ENCODE measurements at regions not wholly inside any gene's neighbourhood (a gene's known extent, or its start where the extent isn't known, plus 50 kb on each side); places are given as distances from the start of the nearest gene placed in this dataset.

DNA sequence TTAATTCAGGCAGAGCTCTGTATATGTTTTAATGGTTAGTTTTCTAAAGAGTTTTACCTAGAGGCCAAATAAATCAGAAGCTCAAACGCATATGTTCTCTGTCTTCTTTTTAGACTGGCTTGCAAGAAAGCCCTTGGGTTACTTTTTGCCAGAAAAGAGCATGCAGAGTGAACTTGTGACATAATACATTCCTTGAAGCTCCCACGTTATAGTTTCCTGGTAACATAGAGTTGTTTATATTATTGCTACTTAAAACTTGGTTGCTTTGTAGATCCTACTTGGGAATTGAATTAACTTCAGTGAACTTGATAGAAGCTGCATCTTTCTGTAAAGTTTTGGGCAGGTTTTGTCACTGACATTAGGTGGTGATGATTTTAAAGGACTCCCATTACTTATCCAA lies 102.9 kb downstream of the C9orf152 start:
- Histone ChIP-seq H3K4me1 (ENCODE audit: insufficient read depth, low read length) (peaks cover 8% of the 10 kb centered on the region), H3K36me3 (ENCODE audit: insufficient read depth, low read length) (no peaks in the 10 kb centered on the region), H2AFZ (ENCODE audit: low read depth, low read length) (no peak overlapping the region), H3K9me3 (ENCODE audit: low read length) (peaks cover 3% of the 10 kb centered on the region), H3K27me3 (ENCODE audit: insufficient read depth, low read length) (no peaks in the 10 kb centered on the region), H3K4me3 (ENCODE audit: low read length) (no peak overlapping the region)

DNA sequence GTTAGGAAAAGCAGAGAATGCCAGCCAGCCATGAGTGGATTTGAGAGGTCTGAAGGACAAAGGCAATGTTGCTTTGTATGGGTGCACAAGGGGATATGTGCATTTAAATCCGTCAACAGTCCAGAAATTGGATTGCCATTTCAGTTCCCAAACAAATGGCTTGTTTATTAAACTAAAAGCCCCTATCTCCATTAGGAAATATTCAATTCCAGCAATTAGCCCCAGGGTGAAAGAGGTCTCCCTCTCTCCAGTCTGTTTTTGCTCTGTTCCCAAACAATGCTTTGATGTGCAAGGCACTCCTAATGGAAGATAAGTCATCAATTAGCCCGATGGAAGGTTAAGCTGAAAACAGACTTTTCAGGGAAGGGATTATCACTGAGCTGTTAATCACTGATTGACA lies 101.3 kb downstream of the C9orf152 start:
- H3K4me3 ChIP-seq (ENCODE audit: low read length), result no peak overlapping the region
- no peaks in the 10 kb centered on the region for H3K4me1 ChIP-seq (ENCODE audit: insufficient read depth, low read length)

DNA sequence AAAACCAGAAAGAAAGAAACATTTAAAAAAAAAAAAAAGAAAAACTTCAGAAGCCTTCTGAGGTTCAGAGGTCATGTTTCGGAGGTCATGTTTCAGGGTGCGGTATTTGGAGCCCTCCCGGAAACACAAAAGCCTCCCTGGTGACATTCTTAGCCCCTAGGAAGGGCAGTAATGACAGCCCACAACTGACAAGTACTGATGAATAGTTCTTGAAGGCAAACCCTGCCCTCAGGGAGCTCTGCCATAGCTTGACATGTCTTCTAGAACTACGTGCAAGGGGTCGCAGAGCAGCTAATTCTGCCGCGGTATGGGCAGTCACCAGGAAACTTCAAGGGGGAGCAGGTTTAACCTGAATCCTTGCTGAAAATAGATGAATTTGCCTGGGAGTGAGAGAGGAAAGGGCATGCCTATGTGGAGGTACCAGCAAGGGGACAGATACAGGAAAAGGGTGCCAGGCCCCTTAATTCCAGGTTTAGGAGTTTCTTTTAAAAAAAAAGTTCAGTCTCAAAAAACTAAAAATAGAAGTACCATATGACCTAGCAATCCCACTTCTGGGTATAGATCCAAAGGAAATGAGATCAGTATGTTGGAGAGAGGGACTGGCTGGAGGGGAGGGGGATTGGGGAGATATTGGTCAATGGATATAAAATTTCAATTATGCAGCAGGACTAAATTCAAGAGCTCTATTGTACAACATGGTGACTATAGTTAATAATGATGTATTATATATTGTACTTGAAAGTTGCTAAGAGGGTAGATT lies 98.4 kb downstream of the C9orf152 start:
- H3K4me3 ChIP-seq (ENCODE audit: low read length), result no peak overlapping the region
- H3K9me3 ChIP-seq (ENCODE audit: low read length), result peaks cover 3% of the 10 kb centered on the region
- H3K36me3 ChIP-seq (ENCODE audit: insufficient read depth, low read length), result no peaks in the 10 kb centered on the region
- no peak overlapping the region for H2AFZ ChIP-seq (ENCODE audit: low read depth, low read length)
- H3K4me1 ChIP-seq (ENCODE audit: insufficient read depth, low read length), result no peaks in the 10 kb centered on the region
- H3K27me3 ChIP-seq (ENCODE audit: insufficient read depth, low read length), result no peaks in the 10 kb centered on the region

More for the DNA sequence above, 101.3 kb downstream of the C9orf152 start:
- H2AFZ ChIP-seq (ENCODE audit: low read depth, low read length), result no peak overlapping the region
- no peaks in the 10 kb centered on the region for H3K27me3 ChIP-seq (ENCODE audit: insufficient read depth, low read length)
- H3K9me3 ChIP-seq (ENCODE audit: low read length), result peaks cover 3% of the 10 kb centered on the region
- H3K36me3 ChIP-seq (ENCODE audit: insufficient read depth, low read length), result no peaks in the 10 kb centered on the region

DNA sequence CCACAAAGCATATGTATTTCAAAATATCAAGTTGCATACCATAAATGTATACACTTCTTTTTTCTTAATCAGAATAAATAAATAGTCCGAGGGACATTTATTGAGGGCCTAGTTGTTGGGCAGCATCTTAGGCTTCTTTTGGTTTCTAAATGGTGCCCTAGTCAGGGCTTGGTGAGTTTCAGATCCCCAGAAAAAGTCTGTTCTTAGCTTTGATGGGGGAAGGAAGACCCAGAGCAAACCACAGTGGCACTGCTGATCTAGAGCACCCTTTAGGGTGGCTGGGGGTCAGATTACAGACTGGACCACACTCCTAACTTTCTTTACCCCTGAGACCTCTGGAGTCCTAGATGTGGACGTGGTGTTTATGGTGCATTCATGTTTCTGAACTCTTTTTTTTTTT lies 97.8 kb downstream of the C9orf152 start:
- Histone ChIP-seq H3K36me3 (ENCODE audit: insufficient read depth, low read length) (no peaks in the 10 kb centered on the region), H3K4me1 (ENCODE audit: insufficient read depth, low read length) (no peaks in the 10 kb centered on the region)

DNA sequence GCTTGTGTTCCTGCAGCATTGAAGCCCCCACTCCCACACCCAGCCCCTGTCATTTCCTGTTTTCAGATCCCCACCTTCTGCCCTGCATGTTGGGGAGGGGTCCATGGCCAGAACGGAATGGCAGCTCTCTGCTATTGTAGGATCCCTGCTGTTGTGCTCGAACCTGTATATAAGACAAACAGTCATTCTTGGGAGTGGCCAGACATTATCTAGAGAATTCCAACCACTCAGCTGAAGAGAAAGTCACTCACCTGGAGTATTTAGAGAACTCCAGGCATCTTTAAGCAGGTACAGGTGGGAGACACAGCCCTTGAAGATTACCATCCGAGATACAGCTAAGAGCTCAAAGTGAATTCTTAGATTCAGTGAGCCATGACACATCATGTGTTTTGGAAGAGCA lies 96.1 kb downstream of the C9orf152 start:
- Histone ChIP-seq H2AFZ (ENCODE audit: low read depth, low read length) (no peak overlapping the region), H3K27me3 (ENCODE audit: insufficient read depth, low read length) (no peaks in the 10 kb centered on the region), H3K4me1 (ENCODE audit: insufficient read depth, low read length) (no peaks in the 10 kb centered on the region), H3K36me3 (ENCODE audit: insufficient read depth, low read length) (no peaks in the 10 kb centered on the region), H3K4me3 (ENCODE audit: low read length) (no peak overlapping the region), H3K9me3 (ENCODE audit: low read length) (peaks cover 3% of the 10 kb centered on the region)

More for the DNA sequence above, 97.8 kb downstream of the C9orf152 start:
- Histone ChIP-seq H2AFZ (ENCODE audit: low read depth, low read length) (no peak overlapping the region), H3K27me3 (ENCODE audit: insufficient read depth, low read length) (no peaks in the 10 kb centered on the region), H3K4me3 (ENCODE audit: low read length) (no peak overlapping the region), H3K9me3 (ENCODE audit: low read length) (peaks cover 3% of the 10 kb centered on the region)

DNA sequence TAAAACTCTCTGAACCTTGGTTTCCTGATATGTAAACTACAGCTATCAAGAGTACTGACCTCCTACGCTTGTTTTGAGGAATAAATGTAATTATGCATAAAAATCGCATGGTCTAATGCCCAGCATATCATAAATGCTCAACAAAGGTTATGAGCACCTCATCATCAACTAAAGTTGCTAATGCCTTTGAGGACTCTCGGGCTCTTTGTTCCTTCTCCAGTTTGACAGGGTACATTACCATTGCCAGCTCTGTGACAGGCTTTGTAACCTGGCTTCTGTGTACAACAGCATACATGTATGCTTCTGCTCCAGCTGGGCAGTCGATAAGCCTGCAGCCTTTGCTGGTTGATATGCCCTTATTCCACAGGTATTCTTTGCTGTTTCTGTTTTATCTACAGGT lies 95.2 kb downstream of the C9orf152 start:
- Histone ChIP-seq H3K36me3 (ENCODE audit: insufficient read depth, low read length) (no peaks in the 10 kb centered on the region), H2AFZ (ENCODE audit: low read depth, low read length) (no peak overlapping the region), H3K4me1 (ENCODE audit: insufficient read depth, low read length) (no peaks in the 10 kb centered on the region), H3K27me3 (ENCODE audit: insufficient read depth, low read length) (no peaks in the 10 kb centered on the region), H3K4me3 (ENCODE audit: low read length) (no peak overlapping the region), H3K9me3 (ENCODE audit: low read length) (peaks cover 3% of the 10 kb centered on the region)

DNA sequence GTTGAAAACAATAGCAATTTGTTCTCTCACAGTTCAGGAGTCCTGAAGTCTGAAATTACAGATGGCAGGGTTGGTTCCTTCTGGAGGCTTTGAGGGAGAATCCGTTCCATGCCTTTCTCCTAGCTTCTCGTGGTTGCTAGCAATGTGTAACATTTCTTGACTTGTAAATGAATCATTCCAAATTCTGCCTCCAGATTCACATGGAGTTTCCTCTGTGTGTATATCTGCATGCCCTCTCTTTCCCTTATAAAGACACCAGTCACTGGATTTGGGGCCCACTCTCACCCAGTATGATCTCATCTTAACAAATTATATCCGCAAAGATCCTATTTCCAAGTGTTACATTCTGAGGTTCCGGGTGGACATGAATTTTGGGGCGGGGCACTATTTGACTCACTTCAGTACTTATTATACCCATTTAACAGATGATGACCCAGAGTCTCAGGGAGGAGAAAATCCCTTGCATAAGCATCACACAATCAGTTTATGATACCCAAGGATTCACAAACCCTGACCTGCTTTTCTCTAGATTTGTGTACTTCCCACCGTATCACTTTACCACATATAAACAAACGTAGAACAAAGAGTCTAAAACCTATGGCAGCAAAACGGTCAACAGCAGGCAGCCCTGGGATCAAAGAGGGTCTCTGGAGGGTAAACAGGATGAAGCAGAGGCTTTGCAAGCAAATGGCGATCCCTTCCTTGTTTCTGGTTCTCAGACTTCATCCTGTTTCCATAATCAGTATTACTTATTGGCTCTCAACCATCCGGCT lies 93.7 kb downstream of the C9orf152 start:
- Histone ChIP-seq H2AFZ (ENCODE audit: low read depth, low read length) (no peak overlapping the region), H3K4me3 (ENCODE audit: low read length) (no peak overlapping the region), H3K4me1 (ENCODE audit: insufficient read depth, low read length) (no peaks in the 10 kb centered on the region), H3K36me3 (ENCODE audit: insufficient read depth, low read length) (peaks cover 4% of the 10 kb centered on the region), H3K27me3 (ENCODE audit: insufficient read depth, low read length) (no peaks in the 10 kb centered on the region), H3K9me3 (ENCODE audit: low read length) (peaks cover 3% of the 10 kb centered on the region)

DNA sequence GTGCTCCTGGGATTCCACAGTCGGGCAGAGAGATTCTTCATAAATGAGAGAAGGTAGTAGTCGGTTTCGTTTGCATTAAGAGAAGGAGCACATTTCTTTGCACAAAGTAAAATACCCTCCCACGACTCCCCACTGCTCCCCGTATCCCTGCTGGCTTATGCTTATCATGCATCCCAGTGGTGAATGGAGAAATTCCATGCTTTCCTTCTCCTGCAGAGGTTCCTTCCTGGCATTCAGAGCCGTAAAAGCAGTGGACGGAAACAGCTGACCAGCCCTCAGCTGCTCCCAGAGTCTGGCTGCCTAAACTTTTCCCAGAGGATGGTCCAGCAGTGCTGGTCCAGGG lies 93.1 kb downstream of the C9orf152 start:
- H2AFZ ChIP-seq (ENCODE audit: low read depth, low read length), result no peak overlapping the region
- H3K27me3 ChIP-seq (ENCODE audit: insufficient read depth, low read length), result no peaks in the 10 kb centered on the region
- H3K4me1 ChIP-seq (ENCODE audit: insufficient read depth, low read length), result no peaks in the 10 kb centered on the region
- H3K9me3 ChIP-seq (ENCODE audit: low read length), result no peaks in the 10 kb centered on the region
- peaks cover 4% of the 10 kb centered on the region for H3K36me3 ChIP-seq (ENCODE audit: insufficient read depth, low read length)
- H3K4me3 ChIP-seq (ENCODE audit: low read length), result no peak overlapping the region

DNA sequence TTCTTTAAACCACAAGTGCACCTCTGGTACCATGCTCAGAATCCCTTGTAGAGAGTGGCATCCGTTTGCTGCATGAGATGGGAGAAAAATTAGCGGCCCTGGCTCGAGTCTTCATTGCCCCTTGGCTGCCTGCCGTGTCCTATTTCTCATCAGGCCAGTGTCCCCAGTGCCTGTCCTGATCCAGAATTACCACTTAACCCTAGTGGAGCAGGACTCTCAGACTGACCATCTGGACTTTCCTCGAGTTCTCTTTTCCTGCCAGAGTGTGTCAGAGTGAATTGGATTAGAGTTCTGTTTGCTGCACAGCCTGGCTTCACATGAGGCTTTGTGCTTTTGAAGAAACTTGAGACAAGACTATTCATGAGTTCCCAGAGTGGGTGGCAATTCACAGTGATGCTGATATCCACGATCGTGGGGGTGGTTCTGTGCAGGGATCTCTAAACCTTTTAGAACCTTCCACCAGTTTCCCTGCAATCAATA lies 92.6 kb downstream of the C9orf152 start:
- Histone ChIP-seq H3K9me3 (ENCODE audit: low read length) (no peaks in the 10 kb centered on the region), H3K27me3 (ENCODE audit: insufficient read depth, low read length) (no peaks in the 10 kb centered on the region), H3K4me1 (ENCODE audit: insufficient read depth, low read length) (no peaks in the 10 kb centered on the region), H3K36me3 (ENCODE audit: insufficient read depth, low read length) (peaks cover 4% of the 10 kb centered on the region), H3K4me3 (ENCODE audit: low read length) (no peak overlapping the region), H2AFZ (ENCODE audit: low read depth, low read length) (no peak overlapping the region)

DNA sequence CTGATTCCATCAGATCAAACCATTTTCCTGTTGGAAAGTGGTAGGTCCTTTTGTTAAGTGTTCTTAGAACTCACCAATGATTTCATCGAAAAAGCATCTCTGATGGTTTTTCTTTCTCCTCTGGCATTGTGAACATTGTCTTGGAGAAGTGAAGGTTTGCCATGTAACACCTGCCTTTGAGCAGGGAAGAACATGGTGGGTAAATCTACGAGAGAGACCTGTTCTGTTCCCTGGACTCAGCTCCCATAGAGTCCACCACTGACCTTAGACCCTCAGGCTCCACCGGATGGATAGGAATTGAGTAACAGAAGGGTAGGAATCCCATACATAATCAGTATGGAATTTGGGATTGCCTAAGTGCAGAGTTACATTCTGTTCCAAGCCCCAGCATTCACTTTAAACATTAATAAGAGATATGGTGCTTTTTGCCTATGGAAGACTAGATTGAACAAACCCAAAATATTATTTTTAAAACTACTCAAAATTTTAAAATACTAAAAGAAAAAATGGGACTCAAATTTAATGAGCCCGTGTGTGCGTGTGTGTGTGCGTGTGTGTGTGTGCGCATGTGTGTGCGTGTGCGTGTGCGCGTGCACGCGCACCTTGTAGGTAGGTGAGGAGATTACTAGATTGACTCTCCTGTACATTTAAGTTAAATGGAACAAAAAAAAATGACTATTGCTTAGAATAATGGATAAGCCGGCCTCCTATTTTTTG lies 92.0 kb downstream of the C9orf152 start:
- Histone ChIP-seq H3K9me3 (ENCODE audit: low read length) (no peaks in the 10 kb centered on the region), H3K36me3 (ENCODE audit: insufficient read depth, low read length) (peaks cover 4% of the 10 kb centered on the region), H3K27me3 (ENCODE audit: insufficient read depth, low read length) (no peaks in the 10 kb centered on the region), H3K4me1 (ENCODE audit: insufficient read depth, low read length) (no peaks in the 10 kb centered on the region), H3K4me3 (ENCODE audit: low read length) (no peak overlapping the region), H2AFZ (ENCODE audit: low read depth, low read length) (no peak overlapping the region)

DNA sequence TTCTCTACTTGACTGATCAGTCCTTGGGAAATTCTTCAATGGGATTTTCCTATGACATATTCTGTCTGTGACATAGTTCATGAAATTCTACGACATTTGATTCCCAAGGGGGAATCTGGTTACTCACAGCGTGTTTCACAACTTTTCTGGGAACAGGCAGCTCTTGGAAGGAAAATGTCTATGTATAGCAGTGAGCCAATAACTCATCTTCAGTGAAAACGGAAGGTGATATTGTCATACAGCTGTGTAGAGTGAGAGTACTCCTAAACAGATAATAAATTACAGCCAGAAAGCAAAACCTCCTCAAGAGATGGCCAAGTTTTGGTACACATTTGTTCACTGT lies 91.4 kb downstream of the C9orf152 start:
- no peak overlapping the region for H2AFZ ChIP-seq (ENCODE audit: low read depth, low read length)
- H3K4me3 ChIP-seq (ENCODE audit: low read length), result no peak overlapping the region
- no peaks in the 10 kb centered on the region for H3K27me3 ChIP-seq (ENCODE audit: insufficient read depth, low read length)
- H3K4me1 ChIP-seq (ENCODE audit: insufficient read depth, low read length), result no peaks in the 10 kb centered on the region
- peaks cover 4% of the 10 kb centered on the region for H3K36me3 ChIP-seq (ENCODE audit: insufficient read depth, low read length)
- H3K9me3 ChIP-seq (ENCODE audit: low read length), result no peaks in the 10 kb centered on the region

DNA sequence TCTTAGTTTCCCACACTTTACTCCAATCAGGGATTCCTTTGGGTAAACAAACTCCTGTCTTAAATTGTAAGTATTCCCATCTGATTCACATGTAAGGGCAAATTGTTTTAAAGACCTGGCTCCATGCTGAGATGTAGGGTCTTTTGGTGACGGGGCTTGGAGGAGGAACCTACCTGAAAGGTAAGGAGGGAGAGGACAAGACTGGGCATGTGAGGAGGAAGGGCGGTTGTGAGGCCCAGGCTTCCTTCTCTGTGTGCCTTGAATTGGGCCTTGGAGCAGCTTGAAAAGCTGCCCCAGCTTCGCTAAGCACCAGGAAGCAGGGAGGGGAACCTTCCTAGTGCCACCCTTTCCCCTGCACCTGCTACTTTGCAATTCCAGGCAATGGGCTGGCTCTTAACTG lies 86.8 kb downstream of the C9orf152 start:
- H3K4me1 ChIP-seq (ENCODE audit: insufficient read depth, low read length), result peaks cover 26% of the 10 kb centered on the region
- no peak overlapping the region for H3K4me3 ChIP-seq (ENCODE audit: low read length)
- peaks cover 4% of the 10 kb centered on the region for H3K36me3 ChIP-seq (ENCODE audit: insufficient read depth, low read length)
- no peaks in the 10 kb centered on the region for H3K27me3 ChIP-seq (ENCODE audit: insufficient read depth, low read length)
- no peak overlapping the region for H2AFZ ChIP-seq (ENCODE audit: low read depth, low read length)
- no peaks in the 10 kb centered on the region for H3K9me3 ChIP-seq (ENCODE audit: low read length)

Measured in neuron (in vitro differentiated cells).